ENCODE measurements at regions not wholly inside any gene's neighbourhood (a gene's known extent, or its start where the extent isn't known, plus 50 kb on each side); places are given as distances from the start of the nearest gene placed in this dataset.

- DNase-seq, result no peak
Observed at GRCh38 chr1:18018366-18018765, 89.2 kb upstream of the IGSF21 start.

- DNase-seq, result no peak
Observed at GRCh38 chr1:18020021-18020817, 87.4 kb upstream of the IGSF21 start.

GRCh38 chr1:18021242-18021641 lies 86.4 kb upstream of the IGSF21 start:
- DNase-seq, result no peak

GRCh38 chr1:18032172-18032859 lies 75.3 kb upstream of the IGSF21 start:
- DNase-seq, result no peak

- DNase-seq, result no peak
Observed at GRCh38 chr1:18035145-18035544, 72.5 kb upstream of the IGSF21 start.

- DNase-seq, result no peak
Observed at GRCh38 chr1:18037651-18038050, 69.9 kb upstream of the IGSF21 start.

GRCh38 chr1:18038051-18038450 lies 69.5 kb upstream of the IGSF21 start:
- DNase-seq, result no peak

- DNase-seq, result no peak
Observed at GRCh38 chr1:18039102-18039501, 68.5 kb upstream of the IGSF21 start.

- DNase-seq, result no peak
Observed at GRCh38 chr1:18041102-18041501, 66.5 kb upstream of the IGSF21 start.

- DNase-seq, result no peak
Observed at GRCh38 chr1:18041685-18042355, 65.8 kb upstream of the IGSF21 start.

GRCh38 chr1:18043871-18044270 lies 63.7 kb upstream of the IGSF21 start:
- DNase-seq, result no peak

GRCh38 chr1:18045203-18045602 lies 62.4 kb upstream of the IGSF21 start:
- no peak for DNase-seq

GRCh38 chr1:18045621-18046020 lies 62.0 kb upstream of the IGSF21 start:
- DNase-seq, result no peak

- no peak for DNase-seq
Observed at GRCh38 chr1:18047122-18047521, 60.5 kb upstream of the IGSF21 start.

GRCh38 chr1:18049228-18049627 lies 58.4 kb upstream of the IGSF21 start:
- DNase-seq, result no peak

GRCh38 chr1:18052671-18053070 lies 54.9 kb upstream of the IGSF21 start:
- DNase-seq, result no peak

- DNase-seq, result no peak
Observed at GRCh38 chr1:18055156-18055555, 52.4 kb upstream of the IGSF21 start.

- no peak for DNase-seq
Observed at GRCh38 chr1:18056545-18056944, 51.1 kb upstream of the IGSF21 start.

GRCh38 chr1:18057623-18058022 lies 50.0 kb upstream of the IGSF21 start:
- DNase-seq, result no peak
